Umbilical cord (tissue), 1 donor: ENCODE measurements at regions not wholly inside any gene's neighbourhood (a gene's known extent, or its start where the extent isn't known, plus 50 kb on each side); places are given as distances from the start of the nearest gene placed in this dataset.

Experiments used
- DNase-seq: peaks from one replicate; pipeline ENCODE4 v3.0.0-alpha.2; 2015; ENCODE audit warnings: low spot score

DNA sequence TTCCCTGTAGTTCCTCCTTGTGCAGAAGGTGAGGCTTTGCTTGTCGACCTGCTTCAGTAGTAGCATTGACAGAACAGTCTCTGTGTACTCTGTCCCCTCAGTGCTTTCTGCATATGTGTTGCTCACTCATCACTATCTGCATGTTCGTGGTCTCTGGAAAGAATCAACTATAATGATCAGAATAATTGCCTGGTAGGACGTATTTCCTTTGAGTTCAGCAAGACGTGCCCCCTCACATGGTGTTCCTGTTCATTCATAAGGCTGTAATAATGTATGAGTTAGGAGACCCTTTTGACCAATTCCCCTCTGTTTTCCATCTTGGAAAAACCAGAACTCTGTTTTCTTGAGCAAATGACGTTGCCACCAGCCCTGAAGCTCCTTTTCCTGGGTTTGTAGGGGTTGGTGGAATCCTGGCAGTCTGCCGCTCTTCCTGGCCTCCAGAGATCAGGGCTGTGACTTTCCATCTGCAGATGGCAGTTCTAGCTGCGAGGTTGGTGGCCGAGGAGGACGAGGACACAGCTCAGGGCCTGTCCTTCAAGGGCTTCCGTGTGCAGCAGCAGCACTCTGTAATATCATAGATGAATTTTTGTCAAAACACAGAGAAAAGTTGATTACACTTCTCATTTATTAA lies 61.9 kb downstream of the EXOSC2 start:
- DNase-seq = no peak

DNA sequence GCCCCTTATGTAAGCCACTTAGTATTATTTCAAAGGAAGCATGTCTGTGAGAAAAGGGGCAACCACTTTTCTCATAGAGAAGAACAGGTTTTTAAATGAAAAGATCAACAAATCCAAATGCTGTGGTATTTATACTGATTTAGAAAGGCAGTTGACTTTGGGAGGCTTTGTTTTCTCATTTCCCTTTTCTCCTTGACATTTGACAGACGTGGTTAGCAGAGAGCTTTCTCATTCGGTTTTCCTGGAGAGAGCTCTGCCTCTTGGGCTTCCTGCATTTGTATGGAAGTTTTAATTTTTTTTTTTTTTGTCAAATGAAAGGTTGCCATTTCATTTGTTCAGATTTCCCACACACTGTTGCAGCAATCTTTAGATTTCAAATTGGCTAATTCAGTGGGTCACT lies 62.5 kb downstream of the EXOSC2 start:
- DNase-seq = no peak

DNA sequence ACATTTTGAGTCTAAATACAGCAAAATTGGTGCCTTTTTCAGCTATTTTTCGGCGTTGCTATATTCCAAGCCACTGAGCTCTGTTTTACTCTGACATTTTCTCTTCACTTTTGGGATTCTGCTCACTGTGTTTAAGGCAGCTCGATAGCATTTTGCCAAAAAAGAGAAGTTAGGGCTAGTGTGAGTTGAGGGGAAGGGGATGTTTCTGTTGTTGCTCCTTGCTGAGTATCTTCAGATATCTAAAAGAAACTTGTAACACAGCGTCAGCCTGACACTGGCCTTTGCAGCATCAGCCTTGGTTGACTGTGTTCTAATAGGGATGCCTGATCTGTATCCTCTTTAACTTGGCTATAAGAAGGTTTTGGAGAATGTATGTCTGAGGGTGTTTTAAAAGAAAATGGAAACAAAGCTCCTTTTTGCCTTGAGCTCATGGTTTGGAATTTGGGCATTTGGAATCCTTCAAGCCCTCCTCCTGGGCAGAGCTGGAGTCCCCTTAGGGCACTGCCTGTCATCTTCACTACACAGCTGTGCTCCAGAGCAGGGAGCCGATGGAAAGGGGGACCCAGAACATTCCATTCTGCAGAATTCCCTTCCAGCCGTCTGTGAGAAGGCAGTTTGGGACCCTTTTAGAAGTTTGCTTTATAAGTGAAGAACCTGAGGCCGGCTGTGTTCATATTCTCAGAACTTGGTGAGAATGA lies 63.0 kb downstream of the EXOSC2 start:
- DNase-seq = no peak

DNA sequence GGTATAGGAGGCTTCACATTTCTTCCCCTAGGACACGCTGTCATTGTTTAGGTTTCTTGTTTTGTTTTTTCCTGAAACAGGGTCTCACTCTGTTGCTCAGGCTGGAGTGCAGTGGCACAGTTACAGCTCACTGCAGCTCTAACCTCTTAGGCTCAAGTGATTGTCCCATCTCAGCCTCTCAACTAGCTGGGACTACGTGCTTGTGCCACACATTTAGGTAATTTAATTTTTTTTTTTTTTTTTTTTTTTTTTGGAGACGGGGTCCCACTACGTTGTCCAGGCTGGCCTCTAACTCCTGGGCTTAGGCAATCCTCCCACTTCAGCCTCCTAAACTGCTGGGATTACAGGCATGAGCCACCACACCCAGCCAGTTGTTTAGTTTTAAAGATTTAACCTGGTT lies 66.2 kb downstream of the EXOSC2 start:
- DNase-seq = no peak

DNA sequence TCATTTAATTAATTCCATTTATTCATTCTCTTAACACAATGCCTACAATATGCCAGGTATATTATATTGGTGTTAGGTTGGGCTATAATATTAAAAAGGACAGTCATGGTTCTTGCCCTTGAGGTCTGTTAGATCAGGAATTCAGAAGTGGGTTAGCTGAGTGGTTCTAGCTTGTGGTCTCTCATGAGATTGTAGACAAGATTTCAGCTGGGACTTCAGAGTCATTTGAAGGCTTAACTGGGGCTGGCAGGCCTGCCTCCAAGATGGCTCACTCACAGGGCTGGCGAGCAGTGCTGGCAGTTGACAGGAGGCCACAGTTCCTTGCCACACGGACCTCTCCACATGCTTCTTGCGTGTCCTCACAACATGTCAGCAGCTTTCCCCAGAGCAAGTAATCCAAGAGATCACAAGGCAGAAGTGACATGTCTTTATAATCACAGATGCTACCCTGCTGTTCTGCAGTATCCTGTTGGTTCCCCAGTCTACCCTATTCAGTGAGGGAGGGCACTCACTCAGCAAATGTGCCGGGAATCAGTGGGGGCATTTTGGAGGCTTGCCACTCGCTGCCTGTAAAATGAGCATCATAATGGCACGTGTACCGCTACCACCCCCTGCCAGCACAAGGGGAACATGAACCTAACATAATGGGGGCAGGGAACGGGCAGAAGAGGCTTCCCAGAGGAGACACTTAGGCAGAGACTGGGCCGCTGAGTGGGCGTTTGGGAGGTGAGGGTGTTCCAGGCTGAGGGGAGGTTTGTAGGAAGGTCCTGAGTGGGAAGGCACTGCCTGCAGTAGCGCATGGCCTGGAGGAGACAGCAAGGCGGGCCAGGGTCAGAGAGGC lies 70.0 kb downstream of the EXOSC2 start:
- DNase-seq = no peak

DNA sequence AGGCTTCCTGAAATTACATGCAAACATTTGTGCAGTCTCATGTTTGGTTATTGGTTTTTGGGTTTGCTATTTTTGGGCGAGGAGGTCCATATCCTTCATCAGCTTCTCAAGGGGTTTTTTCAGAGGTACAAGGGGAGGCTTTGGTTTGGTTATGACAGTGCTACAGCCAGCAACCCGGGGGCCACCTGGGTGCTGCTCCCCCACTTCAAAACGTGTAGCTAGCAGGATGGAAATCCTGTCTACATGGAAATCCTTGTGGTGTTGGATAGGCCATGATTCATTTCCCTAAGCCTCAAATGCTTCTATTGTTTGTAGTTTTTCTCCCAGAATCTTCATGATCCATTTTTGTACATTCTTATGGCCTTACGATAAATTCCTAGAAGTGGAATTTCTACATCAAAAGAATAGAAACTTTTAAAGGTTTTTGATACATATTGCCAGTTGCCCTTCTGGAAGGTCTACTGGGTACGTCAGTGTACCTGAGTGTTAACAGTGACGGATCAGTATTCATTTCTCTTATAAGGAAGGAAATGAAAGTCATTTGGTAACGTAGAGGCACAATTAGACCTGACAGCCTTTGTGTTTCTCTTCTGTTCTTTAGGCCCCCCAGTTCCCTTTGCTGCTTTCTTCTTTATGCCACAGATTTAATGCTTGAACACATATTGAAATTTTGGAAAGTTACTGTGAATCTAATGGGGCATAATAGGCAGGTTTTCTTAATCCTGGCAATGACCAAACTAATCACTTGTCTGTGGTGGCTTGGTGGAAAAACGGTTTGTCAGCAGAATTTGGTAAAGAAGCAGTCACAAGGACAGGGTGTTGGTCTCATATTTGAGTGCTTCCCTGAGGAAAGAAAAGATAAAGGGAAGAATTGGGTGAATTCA lies 69.7 kb upstream of the ABL1 start:
- DNase-seq = no peak

DNA sequence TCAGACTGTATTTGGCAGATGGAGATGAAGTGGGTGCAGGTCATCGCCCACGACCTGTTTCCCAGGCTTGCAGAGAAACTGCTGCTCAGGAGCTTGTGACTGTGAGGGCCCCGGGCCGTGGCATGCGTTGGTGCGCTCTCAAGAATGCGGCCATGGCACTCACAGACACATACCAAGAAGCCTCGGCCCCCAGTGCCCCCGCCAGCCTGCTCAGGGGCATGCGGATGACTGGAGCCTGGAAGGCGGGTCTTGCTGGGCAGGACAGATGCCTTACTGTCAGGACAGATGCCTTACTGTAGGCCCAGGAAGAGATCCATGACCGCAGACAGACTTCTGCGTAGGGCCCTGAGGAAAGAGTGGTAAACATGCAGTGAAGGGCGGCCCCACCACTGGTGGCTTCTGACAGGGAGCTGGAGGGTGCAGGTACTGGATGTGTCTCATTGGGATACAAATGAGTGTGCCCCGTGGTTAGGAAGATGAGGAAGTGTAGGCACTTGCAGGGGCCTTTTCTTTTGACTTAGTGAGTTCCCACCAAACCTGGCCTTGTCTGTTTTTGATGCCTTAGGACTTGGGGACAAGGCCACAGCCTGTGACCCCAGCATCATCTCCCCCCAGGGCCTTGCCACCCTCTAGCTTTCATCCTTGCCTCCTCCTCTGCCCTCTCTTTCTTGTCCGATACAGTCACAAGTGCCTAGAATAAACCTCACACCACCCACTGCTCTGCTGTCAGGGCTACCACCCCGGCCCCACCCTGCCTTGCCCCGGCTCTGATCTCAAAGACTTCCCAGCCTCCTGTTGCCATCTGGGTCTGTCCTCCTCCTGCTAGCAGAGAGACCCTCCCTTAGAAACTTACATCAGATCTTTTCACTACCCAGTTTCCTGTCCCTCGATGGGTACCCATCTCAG lies 68.8 kb upstream of the ABL1 start:
- DNase-seq = no peak

DNA sequence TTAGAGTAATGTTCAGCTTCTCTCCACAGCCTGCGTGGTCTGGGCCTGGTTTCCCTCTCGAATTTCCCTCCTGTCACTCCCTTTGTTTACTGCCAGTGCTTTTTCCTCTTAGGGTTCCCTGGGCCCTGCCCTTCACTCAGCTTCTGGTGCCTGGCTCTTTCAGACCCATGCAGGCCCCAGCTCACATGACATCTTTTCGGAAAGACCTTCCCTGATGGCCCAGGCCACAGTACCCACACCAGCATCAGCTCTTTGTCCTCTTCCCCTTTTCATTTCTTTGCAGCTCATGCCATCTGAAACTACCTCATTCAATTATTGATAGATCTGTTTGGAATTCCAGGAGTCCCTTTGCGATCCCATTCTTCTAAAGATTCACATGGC lies 68.1 kb upstream of the ABL1 start:
- DNase-seq = no peak

DNA sequence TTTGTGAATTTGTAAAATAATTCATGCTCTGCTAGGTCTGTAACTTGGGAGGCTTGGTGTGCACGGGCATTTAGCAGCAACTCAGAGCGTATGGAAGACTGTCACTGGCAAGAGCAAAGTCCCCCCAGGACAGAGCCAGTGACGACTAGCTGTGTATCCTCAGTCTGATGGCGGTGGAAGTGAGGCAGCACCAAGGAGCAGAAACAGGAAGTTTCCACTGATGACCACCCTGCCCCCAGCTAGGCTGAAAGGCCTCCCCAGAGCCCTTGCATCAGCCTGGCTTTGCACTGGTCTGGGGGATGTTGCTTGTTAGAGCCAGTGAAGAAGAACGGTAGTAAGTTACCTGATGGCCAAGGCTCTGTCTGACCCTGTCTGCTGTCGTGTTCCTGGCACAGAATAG lies 66.8 kb upstream of the ABL1 start:
- DNase-seq = no peak

DNA sequence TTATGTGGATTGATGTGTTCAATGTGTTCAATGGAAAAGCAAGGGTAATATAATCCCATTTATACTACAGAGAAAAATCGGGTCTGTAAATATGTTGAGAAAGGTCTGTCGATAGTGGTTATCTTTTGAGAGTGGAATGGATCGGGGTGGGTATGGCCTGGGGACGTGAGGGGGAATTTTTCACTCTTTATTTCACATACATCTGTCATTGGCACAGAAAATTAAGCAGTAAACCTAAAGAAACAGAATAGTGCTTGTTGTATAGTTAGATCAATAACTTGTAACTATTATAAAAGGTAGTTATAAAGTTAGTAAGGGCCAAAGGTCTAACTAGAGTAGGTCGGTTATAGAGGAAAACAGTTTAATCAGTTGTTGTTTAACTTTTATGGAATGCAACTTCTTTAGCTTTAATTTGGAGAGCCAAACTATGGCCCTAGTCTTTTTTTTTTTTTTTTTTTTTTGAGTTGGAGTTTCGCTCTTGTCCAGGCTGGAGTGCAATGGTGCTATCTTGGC lies 66.1 kb upstream of the ABL1 start:
- DNase-seq = no peak

DNA sequence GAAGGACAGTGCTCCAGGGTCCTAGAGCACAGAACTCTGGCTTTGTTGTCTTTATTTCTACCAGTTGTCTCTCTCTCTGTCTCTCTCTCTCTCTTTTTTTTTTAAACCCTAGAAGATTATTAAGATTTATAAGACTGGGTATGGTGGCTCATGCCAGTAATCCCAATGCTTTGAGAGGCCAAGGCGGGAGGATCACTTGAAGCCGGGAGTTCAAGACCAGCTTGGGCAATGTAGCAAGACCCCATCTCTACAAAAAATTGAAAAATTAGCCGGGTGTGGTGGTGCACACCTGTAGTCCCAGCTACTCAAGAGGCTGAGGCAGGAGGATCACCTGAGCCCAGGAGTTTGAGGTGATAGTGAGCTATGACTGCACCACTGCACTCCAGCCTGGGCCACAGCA lies 65.0 kb upstream of the ABL1 start:
- DNase-seq = no peak

DNA sequence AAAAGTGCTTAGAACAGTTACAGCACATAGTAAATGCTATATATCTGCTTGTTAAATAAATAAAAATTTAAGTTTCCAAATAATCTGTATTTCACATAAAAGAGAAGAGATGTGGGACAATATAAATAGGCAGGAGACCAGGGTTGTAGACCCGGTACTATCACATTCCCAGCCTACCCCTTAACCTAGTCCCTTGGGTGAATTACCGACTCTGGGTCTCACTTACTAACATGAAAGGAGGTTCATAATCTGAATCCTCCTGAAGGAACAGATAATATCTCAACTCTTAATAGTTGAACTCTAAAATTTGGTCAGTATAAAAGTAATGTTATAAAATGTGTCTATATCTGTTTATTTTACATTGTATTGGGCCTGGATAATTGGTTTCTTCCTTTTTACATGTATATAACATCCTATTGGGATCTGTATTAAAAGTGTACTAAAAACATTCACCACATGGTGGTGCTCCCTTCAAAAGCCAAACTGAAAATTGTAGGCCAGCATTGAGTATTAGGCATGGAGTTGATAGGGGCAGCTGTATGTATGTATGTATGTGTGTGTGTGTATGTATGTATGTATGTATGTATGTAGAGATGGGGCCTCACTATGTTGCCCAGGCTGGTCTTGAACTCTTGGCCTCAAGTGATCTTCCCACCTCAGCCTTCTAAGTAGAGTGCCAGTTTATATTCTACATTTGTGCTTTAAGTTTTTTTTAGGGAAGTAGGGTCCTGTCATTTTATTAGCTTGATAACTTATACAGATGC lies 64.2 kb upstream of the ABL1 start:
- DNase-seq = peak; percentile 80

DNA sequence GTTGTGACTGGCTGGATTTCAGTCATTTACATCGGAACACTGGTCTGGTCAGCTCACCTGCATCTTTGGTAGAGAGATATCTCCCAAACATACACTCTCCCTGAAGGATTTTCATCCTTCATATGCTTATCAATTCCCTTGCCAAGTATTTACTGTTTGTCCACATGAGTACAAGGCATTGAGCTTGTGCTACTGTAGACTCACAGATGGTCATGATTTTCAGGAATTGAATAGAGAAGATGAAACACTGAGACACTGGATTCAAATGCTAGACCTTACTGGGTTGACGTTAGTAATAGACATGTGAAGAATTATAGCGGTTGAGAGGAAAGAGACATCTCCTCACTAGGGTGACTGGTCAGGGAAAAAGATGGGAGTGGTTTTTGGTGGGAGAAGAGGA lies 62.9 kb upstream of the ABL1 start:
- no peak for DNase-seq

DNA sequence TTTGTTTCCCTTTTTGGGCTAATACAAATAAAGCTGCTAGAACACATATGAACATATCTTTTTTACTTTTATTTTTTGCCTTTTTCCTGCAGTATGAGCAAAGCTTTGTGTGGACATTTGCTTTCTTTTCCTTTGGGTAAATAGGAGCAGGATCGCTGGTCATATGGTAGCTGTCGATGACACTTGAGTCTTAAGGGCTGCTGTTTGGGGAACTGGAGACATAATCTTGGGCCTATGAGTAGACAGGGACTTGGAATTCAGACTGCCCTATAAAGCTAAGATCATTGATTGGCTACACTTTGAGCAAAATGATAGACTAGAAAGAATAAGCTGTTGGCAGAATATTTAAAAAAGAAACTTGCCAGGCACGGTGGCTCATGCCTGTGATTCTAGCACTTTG lies 60.9 kb upstream of the ABL1 start:
- DNase-seq = no peak

DNA sequence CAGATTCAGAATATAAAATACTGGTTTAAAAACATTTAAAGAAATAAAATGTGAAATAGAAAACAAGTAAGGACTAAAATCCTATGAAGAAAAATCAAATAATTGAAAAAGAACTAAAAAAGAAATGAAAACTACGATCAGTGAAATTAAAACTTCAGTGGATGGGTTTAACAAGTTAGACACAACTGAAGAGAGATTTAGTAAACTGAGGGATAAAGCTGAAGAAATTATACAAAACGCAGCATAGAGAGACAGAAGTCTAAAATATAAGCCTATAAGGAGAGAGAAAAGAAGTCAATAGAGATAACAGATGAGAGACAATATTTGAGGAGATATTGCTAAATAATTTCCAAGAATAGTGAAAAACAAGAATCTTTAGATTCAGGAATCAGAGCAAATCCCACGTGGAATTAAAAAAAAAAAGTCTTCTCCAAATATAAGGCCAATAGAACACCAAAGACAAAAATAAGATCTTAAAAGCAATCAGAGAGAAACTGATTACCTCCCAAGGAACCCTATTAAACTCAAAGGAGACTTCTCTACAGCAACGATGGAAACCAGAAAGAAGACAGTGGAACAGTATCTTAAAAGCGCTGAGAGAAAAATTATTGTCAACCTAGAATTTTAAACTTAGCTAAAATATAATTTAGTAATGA lies 59.6 kb upstream of the ABL1 start:
- DNase-seq = no peak

DNA sequence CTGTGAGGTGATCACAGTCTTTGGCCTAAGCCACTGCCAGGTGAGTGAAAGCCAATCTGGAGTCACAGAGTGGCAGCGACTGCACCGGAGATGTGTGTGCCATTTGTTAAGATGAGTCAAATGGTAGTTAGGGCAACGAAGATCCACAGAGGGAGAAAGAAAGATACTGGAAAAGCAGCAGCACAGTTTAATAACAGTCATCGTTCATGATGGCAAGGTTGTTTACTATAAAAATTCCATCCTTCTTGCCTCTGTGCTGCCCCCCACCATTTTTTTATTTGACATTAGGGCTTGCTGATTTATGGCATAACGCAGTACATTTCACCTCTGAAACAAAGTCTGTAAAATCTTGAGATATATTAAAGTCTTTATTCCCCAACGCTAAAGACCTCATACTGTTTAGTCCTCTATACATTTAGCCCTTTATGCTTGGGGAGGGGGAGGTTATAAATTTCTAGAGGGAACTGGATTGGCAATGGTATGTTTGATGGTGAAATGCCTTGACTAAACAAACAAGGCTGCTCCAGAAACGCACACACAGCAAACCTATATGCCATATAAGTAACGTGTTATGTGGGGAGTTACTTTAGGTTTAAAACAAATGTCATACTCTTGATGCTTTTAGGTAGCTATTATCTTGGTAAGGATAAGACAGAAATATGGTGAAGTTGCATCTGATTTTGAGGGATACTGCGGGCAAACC lies 55.8 kb upstream of the ABL1 start:
- peak; percentile 61 for DNase-seq

DNA sequence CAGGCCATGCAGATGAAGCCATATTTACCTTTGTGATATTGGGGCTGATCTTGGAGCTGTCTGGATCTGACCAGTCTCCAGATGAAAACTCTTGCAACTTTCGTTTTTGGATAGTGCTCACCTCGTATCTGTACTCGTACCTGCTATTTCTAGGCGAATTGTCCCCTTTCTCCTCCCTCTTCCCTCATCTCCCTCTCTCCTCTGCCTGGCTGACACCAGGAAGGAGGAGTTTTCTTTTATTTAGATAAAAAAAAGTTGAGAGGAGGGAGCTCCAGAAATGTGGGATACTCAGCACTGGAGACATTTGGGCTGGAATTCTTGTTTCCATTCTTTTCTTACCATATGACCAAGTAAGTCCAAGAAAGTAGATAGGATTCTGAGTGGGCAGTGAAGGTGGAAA lies 54.6 kb upstream of the ABL1 start:
- no peak for DNase-seq

DNA sequence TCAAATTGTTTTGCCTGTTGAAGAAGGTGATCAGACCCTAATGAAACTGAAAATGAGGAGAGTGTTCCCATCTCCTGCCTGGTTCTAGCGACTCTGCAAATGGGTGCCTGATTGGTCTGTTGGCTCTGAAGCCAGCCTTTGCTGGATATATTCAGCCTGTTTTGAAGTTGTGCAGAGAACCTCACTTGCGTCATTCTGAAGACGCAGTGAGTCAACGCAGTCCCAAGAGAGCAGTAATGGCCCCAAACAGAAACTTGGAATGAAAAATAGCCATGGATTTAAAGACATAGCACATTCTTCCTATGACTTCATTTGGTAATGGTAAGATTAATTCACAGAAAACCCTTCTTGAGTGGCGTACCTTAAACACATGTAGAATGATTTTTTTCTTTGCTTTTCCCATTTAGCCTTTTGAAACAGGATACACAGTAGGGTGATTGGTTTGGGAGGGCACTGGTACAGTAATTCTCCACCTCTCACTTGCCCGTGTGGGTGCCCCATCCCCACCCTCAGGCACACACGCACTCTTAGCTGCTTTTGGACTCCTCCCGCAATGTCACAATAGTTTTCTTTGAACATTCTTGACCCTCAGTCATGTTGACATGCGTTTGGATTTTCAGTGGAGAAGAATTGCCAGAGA lies 54.1 kb upstream of the ABL1 start:
- peak; percentile 98 for DNase-seq
